ENCODE measurements at regions not wholly inside any gene's neighbourhood (a gene's known extent, or its start where the extent isn't known, plus 50 kb on each side); places are given as distances from the start of the nearest gene placed in this dataset.
"Not testable (repeated sequence)": the region's sequence is repeated elsewhere in the genome, so short reads cannot be mapped to it uniquely, and the experiment has no call there.

GRCh38 chr6:40146902-40147301 is 212.6 kb upstream of the MOCS1 start:
- Histone ChIP-seq H3K4me3 (replicated peaks; ENCODE audit: insufficient read depth, low read length) (no peak overlapping the region), H3K27ac (replicated peaks) (no peak overlapping the region), H3K27me3 (ENCODE audit: insufficient read depth, poor library complexity, severe bottlenecking) (no peaks in the 10 kb centered on the region)
- DNase-seq (ENCODE audit: low read depth in 1 of 2, low spot score in 1 of 2) = no peak
- no peak for TF ChIP-seq SPI1 (IDR thresholded peaks at IDR 0.05; ENCODE audit: borderline replicate concordance, low read depth)
- TF ChIP-seq POLR2AphosphoS5 (IDR thresholded peaks at IDR 0.05; ENCODE audit: low read depth) = no peak
- no peak for TF ChIP-seq CTCF (IDR thresholded peaks at IDR 0.05; ENCODE audit: insufficient read depth, low read length)
- TF ChIP-seq, protein P1, sequence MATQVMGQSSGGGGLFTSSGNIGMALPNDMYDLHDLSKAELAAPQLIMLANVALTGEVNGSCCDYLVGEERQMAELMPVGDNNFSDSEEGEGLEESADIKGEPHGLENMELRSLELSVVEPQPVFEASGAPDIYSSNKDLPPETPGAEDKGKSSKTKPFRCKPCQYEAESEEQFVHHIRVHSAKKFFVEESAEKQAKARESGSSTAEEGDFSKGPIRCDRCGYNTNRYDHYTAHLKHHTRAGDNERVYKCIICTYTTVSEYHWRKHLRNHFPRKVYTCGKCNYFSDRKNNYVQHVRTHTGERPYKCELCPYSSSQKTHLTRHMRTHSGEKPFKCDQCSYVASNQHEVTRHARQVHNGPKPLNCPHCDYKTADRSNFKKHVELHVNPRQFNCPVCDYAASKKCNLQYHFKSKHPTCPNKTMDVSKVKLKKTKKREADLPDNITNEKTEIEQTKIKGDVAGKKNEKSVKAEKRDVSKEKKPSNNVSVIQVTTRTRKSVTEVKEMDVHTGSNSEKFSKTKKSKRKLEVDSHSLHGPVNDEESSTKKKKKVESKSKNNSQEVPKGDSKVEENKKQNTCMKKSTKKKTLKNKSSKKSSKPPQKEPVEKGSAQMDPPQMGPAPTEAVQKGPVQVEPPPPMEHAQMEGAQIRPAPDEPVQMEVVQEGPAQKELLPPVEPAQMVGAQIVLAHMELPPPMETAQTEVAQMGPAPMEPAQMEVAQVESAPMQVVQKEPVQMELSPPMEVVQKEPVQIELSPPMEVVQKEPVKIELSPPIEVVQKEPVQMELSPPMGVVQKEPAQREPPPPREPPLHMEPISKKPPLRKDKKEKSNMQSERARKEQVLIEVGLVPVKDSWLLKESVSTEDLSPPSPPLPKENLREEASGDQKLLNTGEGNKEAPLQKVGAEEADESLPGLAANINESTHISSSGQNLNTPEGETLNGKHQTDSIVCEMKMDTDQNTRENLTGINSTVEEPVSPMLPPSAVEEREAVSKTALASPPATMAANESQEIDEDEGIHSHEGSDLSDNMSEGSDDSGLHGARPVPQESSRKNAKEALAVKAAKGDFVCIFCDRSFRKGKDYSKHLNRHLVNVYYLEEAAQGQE (IDR thresholded peaks at IDR 0.05; ENCODE audit: insufficient replicate concordance, low read depth) = no peak
- no peak for TF ChIP-seq GABPA (IDR thresholded peaks at IDR 0.05; ENCODE audit: low read depth)

DNA sequence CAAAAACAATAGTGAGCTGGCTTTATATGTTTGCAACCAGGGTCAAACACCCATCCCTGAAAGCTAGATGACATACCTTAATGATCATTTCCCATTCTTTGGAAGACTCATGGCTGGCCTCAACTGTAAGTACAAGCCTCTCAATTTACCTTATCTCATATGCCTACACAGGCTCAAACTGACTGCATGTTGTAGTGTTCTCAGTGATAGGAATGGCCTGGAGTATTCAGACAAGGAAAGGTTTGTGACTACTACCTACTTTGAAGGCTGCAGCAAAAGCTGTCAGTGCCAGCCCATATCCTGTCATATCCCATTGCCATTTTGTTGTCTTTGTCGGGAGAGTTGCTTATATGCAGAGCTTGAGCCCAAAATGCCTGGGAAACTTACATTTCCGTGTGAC is 205.2 kb upstream of the MOCS1 start:
- H3K27me3 ChIP-seq (ENCODE audit: insufficient read depth, poor library complexity, severe bottlenecking) = no peaks in the 10 kb centered on the region
- no peak for DNase-seq (ENCODE audit: low read depth in 1 of 2, low spot score in 1 of 2)
- no peak overlapping the region for H3K27ac ChIP-seq (replicated peaks)
- H3K4me3 ChIP-seq (replicated peaks; ENCODE audit: insufficient read depth, low read length) = no peak overlapping the region
- TF ChIP-seq SPI1 (IDR thresholded peaks at IDR 0.05; ENCODE audit: borderline replicate concordance, low read depth) = no peak
- no peak for TF ChIP-seq GABPA (IDR thresholded peaks at IDR 0.05; ENCODE audit: low read depth)

DNA sequence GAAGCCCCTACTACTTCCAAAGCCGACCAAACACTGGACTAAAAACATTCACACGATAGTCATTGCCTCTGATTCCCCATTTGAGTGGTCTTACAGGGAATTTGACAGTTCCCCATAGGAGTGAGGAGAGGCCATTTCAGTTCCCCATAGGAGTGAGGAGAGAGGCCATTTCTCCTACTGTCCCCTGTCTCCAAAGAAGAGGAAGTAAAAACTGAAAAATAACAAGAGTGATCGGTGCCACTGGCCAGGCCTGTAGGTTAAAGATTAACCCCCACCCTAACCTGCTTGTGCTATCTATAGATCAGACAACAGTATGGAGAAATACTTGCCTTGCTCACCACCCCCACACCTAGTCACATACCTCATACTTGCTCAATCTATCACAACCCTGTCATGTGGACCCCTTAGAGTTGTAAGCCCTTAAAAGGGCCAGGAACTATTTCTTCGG is 204.0 kb upstream of the MOCS1 start:
- no peak overlapping the region for H3K4me3 ChIP-seq (replicated peaks; ENCODE audit: insufficient read depth, low read length)
- TF ChIP-seq, protein P1 (IDR thresholded peaks at IDR 0.05; ENCODE audit: insufficient replicate concordance, low read depth) = no peak
- TF ChIP-seq GABPA (IDR thresholded peaks at IDR 0.05; ENCODE audit: low read depth) (no peak), POLR2AphosphoS5 (IDR thresholded peaks at IDR 0.05; ENCODE audit: low read depth) (no peak), CTCF (IDR thresholded peaks at IDR 0.05; ENCODE audit: insufficient read depth, low read length) (no peak), SPI1 (IDR thresholded peaks at IDR 0.05; ENCODE audit: borderline replicate concordance, low read depth) (no peak)
- no peak for DNase-seq (ENCODE audit: low read depth in 1 of 2, low spot score in 1 of 2)
- no peaks in the 10 kb centered on the region for H3K27me3 ChIP-seq (ENCODE audit: insufficient read depth, poor library complexity, severe bottlenecking)
- no peak overlapping the region for H3K27ac ChIP-seq (replicated peaks)

GRCh38 chr6:40135491-40136072 is 201.3 kb upstream of the MOCS1 start:
- H3K27me3 ChIP-seq (ENCODE audit: insufficient read depth, poor library complexity, severe bottlenecking) = no peaks in the 10 kb centered on the region
- no peak for TF ChIP-seq CTCF (IDR thresholded peaks at IDR 0.05; ENCODE audit: insufficient read depth, low read length)
- no peak for TF ChIP-seq SPI1 (IDR thresholded peaks at IDR 0.05; ENCODE audit: borderline replicate concordance, low read depth)
- TF ChIP-seq POLR2AphosphoS5 (IDR thresholded peaks at IDR 0.05; ENCODE audit: low read depth) = no peak
- no peak for TF ChIP-seq GABPA (IDR thresholded peaks at IDR 0.05; ENCODE audit: low read depth)
- TF ChIP-seq, protein P1 (IDR thresholded peaks at IDR 0.05; ENCODE audit: insufficient replicate concordance, low read depth) = no peak
- H3K4me3 ChIP-seq (replicated peaks; ENCODE audit: insufficient read depth, low read length) = no peak overlapping the region
- H3K27ac ChIP-seq (replicated peaks) = no peak overlapping the region
- DNase-seq (ENCODE audit: low read depth in 1 of 2, low spot score in 1 of 2) = peak in 1 of 2 experiments; percentile 3

GRCh38 chr6:40133981-40134380 is 199.7 kb upstream of the MOCS1 start:
- H3K27me3 ChIP-seq (ENCODE audit: insufficient read depth, poor library complexity, severe bottlenecking); DNase-seq (ENCODE audit: low read depth in 1 of 2, low spot score in 1 of 2); H3K27ac ChIP-seq (replicated peaks); H3K4me3 ChIP-seq (replicated peaks; ENCODE audit: insufficient read depth, low read length): not testable (repeated sequence)

Data from HL-60 (cell line).